GM18498 (cell line): ENCODE measurements at regions not wholly inside any gene's neighbourhood (a gene's known extent, or its start where the extent isn't known, plus 50 kb on each side); places are given as distances from the start of the nearest gene placed in this dataset.
"Not testable (repeated sequence)": the region's sequence is repeated elsewhere in the genome, so short reads cannot be mapped to it uniquely, and the experiment has no call there.

Experiments
- ATAC-seq: cut with Tn5 transposase; IDR thresholded peaks from one replicate; pipeline ENCODE4 v1.9.1; 2021; ENCODE audit warnings: mild to moderate bottlenecking, moderate library complexity; ENCODE audit not compliant: unreplicated experiment

DNA sequence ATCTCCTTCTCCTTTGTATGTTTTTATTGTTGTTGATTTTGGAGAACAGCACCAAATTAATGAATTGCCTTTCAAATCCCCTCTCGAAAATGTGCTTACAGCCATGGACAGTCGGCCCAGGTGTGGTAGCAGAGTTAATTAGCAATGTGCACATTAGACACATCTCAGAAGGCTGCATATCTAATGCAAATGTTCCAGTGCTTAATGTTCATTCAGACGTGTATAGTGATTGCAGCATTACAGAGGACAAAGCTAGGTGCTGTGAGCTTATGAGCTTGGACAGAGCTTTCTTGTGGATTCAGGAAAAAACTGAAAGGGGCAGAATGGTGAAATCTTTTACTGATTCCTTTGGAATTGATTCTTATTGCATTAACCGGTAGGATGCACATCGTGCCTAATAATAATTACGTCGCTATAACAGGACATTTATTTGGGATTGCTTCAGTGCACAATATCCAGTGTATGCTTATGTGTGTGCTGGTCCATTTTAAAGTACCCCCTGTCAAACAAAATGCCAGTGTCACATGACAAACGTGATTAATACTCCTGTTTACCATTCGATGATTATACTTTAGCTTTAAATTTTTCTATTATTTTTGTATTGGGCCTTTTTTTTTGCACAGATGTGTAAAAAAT lies 552.9 kb upstream of the EPHA5 start:
- no peak for ATAC-seq

GRCh38 chr4:66219401-66219800 lies 549.1 kb upstream of the EPHA5 start:
- no peak for ATAC-seq

- ATAC-seq: no peak
Measured at GRCh38 chr4:66216252-66216651, 546.0 kb upstream of the EPHA5 start.

DNA sequence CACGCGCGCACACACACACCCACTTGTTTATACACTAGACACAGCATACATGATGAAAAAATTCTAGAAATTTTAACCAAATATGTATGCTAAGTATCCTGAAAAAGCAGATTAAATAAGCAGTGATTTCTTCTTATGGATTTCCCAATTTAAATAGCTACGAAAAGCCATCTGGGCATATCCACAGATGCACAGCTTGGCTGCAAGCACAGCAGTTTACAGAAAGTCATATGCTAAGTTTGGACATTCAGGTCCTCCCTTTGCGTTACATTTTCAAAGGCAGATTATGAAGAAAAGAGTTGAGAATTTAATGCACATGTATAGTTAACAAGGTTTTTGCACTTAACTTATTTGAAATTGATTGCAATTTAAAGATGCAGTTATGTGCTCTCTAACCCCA lies 542.2 kb upstream of the EPHA5 start:
- ATAC-seq: no peak

GRCh38 chr4:66204534-66205247 lies 534.4 kb upstream of the EPHA5 start:
- ATAC-seq: no peak

- ATAC-seq: no peak
Measured at GRCh38 chr4:66202870-66203269, 532.6 kb upstream of the EPHA5 start.

DNA sequence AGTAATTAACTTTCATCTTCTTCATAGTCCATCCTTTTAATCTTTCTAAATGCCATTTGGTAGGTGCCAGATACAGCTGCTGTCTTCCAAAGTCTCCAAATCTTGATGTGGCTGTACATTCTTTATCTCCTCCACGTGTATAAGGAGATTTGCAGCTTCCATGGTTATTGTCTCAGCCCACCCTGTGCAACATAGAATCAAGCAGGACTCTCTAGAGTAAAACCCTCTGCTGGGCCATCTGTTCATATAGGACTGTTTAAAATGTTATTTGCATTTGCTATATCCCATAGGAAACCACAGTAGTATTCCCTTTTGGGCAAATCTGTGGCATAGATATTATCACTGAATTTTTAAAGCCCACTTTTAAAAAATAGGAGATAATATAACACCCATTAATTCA lies 527.2 kb upstream of the EPHA5 start:
- no peak for ATAC-seq

DNA sequence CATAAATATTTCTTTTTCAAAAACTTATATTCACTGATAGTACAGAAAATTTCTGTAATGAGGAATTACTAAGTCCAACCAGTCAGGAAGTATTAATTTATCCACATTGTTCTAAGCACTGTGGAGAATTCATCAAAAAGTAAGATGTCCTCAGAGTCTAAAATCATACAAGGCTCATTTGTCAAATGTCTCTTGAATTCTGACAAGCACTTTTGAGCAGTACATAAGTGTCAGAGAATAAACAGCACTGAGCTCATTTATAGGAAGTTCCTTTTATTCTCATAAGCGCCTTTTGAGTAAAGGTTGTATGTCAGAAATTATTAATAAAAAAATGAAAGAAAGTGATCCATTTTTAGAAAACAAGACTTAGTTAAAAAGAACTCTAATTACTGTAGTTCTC lies 523.2 kb upstream of the EPHA5 start:
- ATAC-seq: no peak

DNA sequence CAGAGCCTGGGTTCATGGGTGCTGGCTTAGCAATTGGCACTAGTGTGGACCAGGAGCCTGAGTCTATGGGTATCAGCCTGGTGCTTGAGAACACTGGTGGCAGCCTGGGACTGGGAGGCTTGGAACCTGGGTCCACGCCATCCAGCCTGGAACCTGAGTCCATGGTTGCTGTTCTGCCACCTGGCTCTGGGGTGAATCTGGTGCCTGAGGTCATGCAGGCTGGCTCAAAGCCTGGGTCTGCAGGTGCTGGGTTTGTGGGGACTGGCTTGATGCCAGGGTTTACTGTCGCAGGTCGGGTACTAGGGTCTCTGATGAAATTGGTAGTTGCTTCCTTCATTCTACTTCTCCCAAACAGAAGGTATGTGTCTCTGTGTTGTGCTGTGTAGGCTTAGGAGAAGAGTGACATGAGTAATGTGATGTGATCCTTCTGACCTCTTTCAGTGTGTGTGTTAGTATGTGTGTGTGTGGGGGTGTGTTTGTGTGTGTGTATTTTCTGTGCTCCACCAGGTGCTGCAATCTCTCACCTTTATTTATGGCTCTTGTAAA lies 517.0 kb upstream of the EPHA5 start:
- ATAC-seq: no peak

- ATAC-seq: no peak
Measured at GRCh38 chr4:66186095-66186494, 515.8 kb upstream of the EPHA5 start.

DNA sequence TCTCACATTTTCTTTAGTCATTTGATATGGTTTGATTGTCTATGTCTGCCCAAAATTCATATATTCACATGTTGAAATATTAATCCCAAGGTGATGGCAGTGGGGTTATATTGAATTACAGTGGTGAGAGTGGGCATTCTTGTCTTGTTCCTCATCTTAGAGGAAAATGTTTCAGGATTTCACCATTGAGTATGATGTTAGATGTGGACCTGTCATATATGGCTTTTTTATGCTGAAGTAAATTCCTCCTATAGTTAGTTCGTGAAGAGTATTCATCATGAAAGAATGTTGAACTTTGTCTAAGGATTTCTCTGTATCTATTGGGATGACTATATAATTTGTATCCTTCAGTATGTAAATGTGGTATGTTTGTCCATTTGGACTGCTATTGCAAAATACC lies 512.3 kb upstream of the EPHA5 start:
- ATAC-seq: no peak

DNA sequence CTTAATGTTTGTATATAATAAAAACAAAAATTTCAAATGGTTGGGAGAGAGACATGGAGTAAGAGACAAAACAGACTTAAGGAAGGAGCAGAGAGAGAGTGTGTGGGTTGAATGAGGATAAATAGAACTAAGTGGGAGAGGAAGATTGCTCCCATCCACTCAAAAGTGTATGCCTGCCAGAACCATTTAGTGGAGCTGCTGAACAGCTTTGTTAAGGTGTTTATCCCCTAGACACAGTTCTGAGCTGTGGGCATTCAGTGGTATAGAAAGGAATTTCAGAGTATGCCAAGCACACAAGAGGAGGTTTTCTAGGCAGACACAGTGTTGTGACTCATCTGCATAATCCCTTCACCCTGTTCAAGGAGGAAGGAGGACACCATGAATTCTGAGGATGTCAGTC lies 508.6 kb upstream of the EPHA5 start:
- ATAC-seq: no peak

DNA sequence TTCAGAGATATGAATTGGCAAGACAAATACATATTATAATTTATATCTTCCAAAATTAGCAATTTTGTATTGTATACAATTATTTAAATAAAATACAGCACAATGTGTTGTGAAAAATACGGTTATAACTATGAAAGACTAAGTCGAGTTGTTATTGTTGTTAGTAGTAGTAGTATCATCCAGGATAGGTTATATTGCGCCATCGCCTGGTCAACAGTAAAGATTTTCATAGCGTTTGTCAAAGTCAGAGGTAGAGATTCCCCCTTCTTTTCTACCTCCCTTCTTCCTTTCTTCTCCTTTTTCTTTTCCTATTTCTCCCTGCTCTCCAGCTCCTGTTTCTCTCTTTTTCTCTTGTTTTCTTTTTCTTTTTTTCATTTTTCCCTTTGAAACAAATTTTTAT lies 499.1 kb upstream of the EPHA5 start:
- ATAC-seq: no peak

DNA sequence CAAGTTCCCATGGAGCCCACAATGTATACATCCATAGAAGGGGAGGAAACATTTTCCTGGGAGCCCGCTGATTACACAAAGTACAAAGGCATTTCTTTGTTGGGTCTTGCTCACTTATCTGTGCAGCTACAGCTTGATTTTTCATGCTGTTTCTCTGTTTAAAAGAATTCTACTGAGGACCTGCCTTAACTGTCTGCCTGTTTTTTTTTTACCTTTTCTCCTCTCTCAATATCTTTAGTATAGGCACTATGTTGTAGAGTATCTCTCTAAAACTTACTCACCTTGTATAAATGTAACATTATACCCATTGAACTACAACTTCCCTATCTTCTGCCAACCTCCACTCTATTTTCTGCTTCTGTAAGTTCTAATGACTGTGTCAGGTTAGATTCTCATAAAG lies 494.6 kb upstream of the EPHA5 start:
- ATAC-seq: no peak

DNA sequence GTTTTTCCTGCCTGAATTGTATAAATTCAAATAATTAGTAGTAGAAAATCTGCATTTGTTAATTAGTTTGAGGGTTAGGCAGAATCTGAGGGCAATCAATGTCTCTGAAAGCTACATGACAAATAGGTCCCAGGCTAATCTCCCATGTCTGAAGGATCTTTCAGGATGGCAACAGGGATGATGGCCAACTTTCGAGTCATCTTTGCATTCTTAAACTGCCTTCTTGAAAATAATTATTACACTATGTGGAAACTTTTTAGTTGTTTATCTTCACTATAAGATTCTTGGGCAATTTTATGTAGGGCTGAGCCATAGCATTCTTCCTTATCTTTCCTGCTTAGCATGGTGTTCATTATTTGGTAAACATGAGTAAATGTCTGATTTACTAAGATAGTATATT lies 490.3 kb upstream of the EPHA5 start:
- ATAC-seq: no peak

DNA sequence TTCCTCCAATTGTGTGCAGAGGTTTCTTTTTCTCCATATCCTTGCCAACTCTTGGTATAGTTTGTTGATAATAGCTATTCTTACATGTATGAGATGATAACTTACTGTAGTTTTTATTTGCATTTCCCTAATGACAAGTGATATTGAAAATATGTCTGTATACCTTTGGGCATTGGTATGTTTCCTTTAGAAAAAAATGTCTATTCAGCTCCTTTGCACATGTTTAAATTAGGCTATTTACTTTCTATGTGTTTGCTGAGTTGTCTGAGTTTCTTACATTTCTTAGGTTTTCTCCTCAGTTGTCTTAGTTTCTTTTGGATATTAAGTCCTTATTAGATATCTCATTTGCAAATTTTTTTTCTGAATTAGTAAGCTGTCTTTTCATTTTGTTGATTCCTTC lies 487.3 kb upstream of the EPHA5 start:
- no peak for ATAC-seq

GRCh38 chr4:66130042-66130441 lies 459.8 kb upstream of the EPHA5 start:
- no peak for ATAC-seq

GRCh38 chr4:66123831-66124413 lies 453.6 kb upstream of the EPHA5 start:
- ATAC-seq: no peak

DNA sequence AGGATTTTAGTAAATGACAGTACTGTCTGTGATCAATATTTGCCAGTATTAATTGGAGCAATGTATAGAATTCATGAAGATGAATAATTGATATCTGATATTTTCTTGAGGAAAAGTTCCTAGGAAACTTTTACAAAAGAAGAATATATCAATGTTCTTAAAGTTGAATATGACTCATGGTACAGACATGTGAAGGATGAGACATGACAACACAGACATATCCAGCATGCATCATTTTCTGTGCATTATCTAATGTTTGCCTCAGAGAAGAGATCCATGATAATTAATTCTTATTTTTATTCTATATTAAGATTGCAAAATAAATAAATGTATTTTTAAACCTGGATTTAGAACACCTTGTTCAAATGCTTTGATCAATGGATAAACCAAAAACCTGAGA lies 452.9 kb upstream of the EPHA5 start:
- no peak for ATAC-seq

- not testable (repeated sequence) for ATAC-seq
Measured at GRCh38 chr4:66115231-66115630, 444.9 kb upstream of the EPHA5 start.

- no peak for ATAC-seq
Measured at GRCh38 chr4:66108898-66109297, 438.6 kb upstream of the EPHA5 start.

DNA sequence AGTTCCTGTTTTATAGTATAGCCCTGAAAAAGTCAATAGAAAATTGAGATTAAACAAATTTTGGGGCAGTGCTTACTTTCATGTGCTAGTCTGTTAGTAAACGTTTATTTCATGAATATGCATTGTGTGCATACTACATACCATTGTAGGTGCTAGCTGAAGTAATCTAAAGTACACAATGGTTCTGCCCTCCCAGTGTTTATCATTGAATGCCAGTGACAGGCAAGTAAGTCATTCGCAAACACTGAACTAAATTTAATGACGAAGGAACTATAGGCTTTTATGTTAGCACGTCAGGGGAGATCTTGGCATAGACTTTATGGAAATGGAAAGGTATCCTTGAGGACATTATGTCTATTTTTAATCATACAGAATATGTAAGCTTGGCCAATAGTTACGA lies 426.9 kb upstream of the EPHA5 start:
- no peak for ATAC-seq
